ENCODE measurements at regions not wholly inside any gene's neighbourhood (a gene's known extent, or its start where the extent isn't known, plus 50 kb on each side); places are given as distances from the start of the nearest gene placed in this dataset.
A peak's percentile ranks its signal among the peaks of the same experiment; 100 is the strongest.

DNA sequence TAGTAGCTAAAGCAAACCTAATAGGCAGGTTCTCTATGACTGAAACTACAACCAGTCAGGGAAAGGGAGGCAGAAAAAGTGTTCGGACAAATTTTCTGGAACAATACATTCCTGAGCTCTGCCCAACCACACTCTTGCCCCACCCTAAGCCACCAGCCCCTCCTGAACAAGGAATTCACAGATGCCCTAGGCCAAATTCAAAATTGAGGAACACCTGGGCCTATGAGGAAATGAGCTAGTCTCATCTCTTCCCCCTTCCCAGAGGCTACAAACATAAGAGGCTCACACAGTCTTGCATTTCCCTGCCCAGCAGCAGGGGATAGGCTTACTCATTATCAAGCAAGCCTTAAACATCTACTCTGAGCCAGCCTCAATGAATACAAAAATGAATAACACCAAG is 284.7 kb downstream of the ZNF674 start:
- H3K27me3 Mint-ChIP-seq = no peaks in the 10 kb centered on the region
- no peak for ATAC-seq
- no peaks in the 10 kb centered on the region for H3K36me3 Mint-ChIP-seq (ENCODE audit: low read depth)

GRCh38 chrX:46258356-46258755 is 286.9 kb downstream of the ZNF674 start:
- Mint-ChIP-seq H3K27ac (no peak overlapping the region), H3K27me3 (no peaks in the 10 kb centered on the region), H3K4me1 (no peaks in the 10 kb centered on the region), H3K4me3 (no peak overlapping the region), H3K36me3 (ENCODE audit: low read depth) (no peaks in the 10 kb centered on the region)
- no peaks in the 10 kb centered on the region for H3K9me3 ChIP-seq (ENCODE audit: control insufficient read depth, low read length, poor library complexity, severe bottlenecking)
- ATAC-seq (no peak), DNase-seq (no peak)

More for the DNA sequence above, 284.7 kb downstream of the ZNF674 start:
- H3K9me3 ChIP-seq (ENCODE audit: control insufficient read depth, low read length, poor library complexity, severe bottlenecking) = no peaks in the 10 kb centered on the region
- Mint-ChIP-seq H3K4me1 (no peaks in the 10 kb centered on the region), H3K27ac (no peak overlapping the region), H3K4me3 (no peak overlapping the region)
- DNase-seq = no peak

- Mint-ChIP-seq H3K27ac (no peak overlapping the region), H3K36me3 (ENCODE audit: low read depth) (no peaks in the 10 kb centered on the region), H3K4me3 (no peak overlapping the region), H3K27me3 (no peaks in the 10 kb centered on the region), H3K4me1 (no peaks in the 10 kb centered on the region)
- H3K9me3 ChIP-seq (ENCODE audit: control insufficient read depth, low read length, poor library complexity, severe bottlenecking) = no peaks in the 10 kb centered on the region
- no peak for ATAC-seq
- DNase-seq = peak in 1 of 3 donors; percentile 6
Observed at GRCh38 chrX:46257451-46257879, 287.8 kb downstream of the ZNF674 start.

GRCh38 chrX:46256875-46257274 is 288.3 kb downstream of the ZNF674 start:
- ATAC-seq (no peak), DNase-seq (no peak)
- no peaks in the 10 kb centered on the region for H3K9me3 ChIP-seq (ENCODE audit: control insufficient read depth, low read length, poor library complexity, severe bottlenecking)
- no peak overlapping the region for H3K27ac Mint-ChIP-seq
- H3K27me3 Mint-ChIP-seq = no peaks in the 10 kb centered on the region
- H3K36me3 Mint-ChIP-seq (ENCODE audit: low read depth) = no peaks in the 10 kb centered on the region
- H3K4me3 Mint-ChIP-seq = no peak overlapping the region
- H3K4me1 Mint-ChIP-seq = no peaks in the 10 kb centered on the region

GRCh38 chrX:46255046-46255445 is 290.2 kb downstream of the ZNF674 start:
- ATAC-seq = no peak
- H3K9me3 ChIP-seq (ENCODE audit: control insufficient read depth, low read length, poor library complexity, severe bottlenecking) = no peaks in the 10 kb centered on the region
- no peak overlapping the region for H3K27ac Mint-ChIP-seq
- H3K4me1 Mint-ChIP-seq = no peaks in the 10 kb centered on the region
- no peak for DNase-seq
- H3K27me3 Mint-ChIP-seq = no peaks in the 10 kb centered on the region
- H3K36me3 Mint-ChIP-seq (ENCODE audit: low read depth) = no peaks in the 10 kb centered on the region
- H3K4me3 Mint-ChIP-seq = no peak overlapping the region

GRCh38 chrX:46254641-46255040 is 290.6 kb downstream of the ZNF674 start:
- no peaks in the 10 kb centered on the region for H3K9me3 ChIP-seq (ENCODE audit: control insufficient read depth, low read length, poor library complexity, severe bottlenecking)
- no peak overlapping the region for H3K27ac Mint-ChIP-seq
- no peak for ATAC-seq

GRCh38 chrX:46251755-46252154 is 293.5 kb downstream of the ZNF674 start:
- Mint-ChIP-seq H3K27me3 (no peaks in the 10 kb centered on the region), H3K4me1 (no peaks in the 10 kb centered on the region), H3K27ac (no peak overlapping the region), H3K4me3 (no peak overlapping the region), H3K36me3 (ENCODE audit: low read depth) (no peaks in the 10 kb centered on the region)
- no peaks in the 10 kb centered on the region for H3K9me3 ChIP-seq (ENCODE audit: control insufficient read depth, low read length, poor library complexity, severe bottlenecking)
- no peak for ATAC-seq
- DNase-seq = no peak

More at GRCh38 chrX:46254641-46255040, 290.6 kb downstream of the ZNF674 start:
- H3K36me3 Mint-ChIP-seq (ENCODE audit: low read depth) = no peaks in the 10 kb centered on the region
- H3K4me1 Mint-ChIP-seq = no peaks in the 10 kb centered on the region
- H3K4me3 Mint-ChIP-seq = no peak overlapping the region
- DNase-seq = no peak
- H3K27me3 Mint-ChIP-seq = no peaks in the 10 kb centered on the region

- H3K4me1 Mint-ChIP-seq = no peaks in the 10 kb centered on the region
- no peaks in the 10 kb centered on the region for H3K36me3 Mint-ChIP-seq (ENCODE audit: low read depth)
- no peaks in the 10 kb centered on the region for H3K27me3 Mint-ChIP-seq
- ATAC-seq = no peak
- DNase-seq = no peak
- H3K4me3 Mint-ChIP-seq = no peak overlapping the region
- H3K9me3 ChIP-seq (ENCODE audit: control insufficient read depth, low read length, poor library complexity, severe bottlenecking) = no peaks in the 10 kb centered on the region
- H3K27ac Mint-ChIP-seq = no peak overlapping the region
Observed at GRCh38 chrX:46250151-46250550, 295.1 kb downstream of the ZNF674 start.

- no peaks in the 10 kb centered on the region for H3K36me3 Mint-ChIP-seq (ENCODE audit: low read depth)
Observed at GRCh38 chrX:46247456-46247855, 297.8 kb downstream of the ZNF674 start.

DNA sequence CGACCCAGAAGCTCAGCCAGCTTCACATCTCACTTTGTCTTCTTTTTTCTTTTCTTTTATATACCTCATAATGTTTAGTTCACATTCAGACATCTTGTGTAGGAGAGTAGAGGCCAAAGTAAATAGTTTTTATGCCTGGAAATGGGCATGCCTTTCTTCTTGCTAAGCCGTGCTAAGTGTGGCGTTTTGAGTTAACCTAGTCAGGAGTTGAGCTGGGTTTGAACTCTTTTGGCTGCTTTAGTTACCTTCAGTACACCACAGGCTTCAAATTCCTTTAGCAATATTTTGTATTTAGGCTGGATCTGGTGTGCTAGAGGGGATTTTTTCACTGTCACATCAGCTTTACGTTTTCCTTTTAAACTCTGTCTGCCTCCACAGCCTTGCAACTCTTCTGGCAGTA is 300.8 kb downstream of the ZNF674 start:
- Mint-ChIP-seq H3K27ac (no peak overlapping the region), H3K4me1 (no peaks in the 10 kb centered on the region), H3K4me3 (no peak overlapping the region), H3K27me3 (no peaks in the 10 kb centered on the region), H3K36me3 (ENCODE audit: low read depth) (no peaks in the 10 kb centered on the region)
- DNase-seq (no peak), ATAC-seq (no peak)
- H3K9me3 ChIP-seq (ENCODE audit: control insufficient read depth, low read length, poor library complexity, severe bottlenecking) = no peaks in the 10 kb centered on the region

More at GRCh38 chrX:46247456-46247855, 297.8 kb downstream of the ZNF674 start:
- H3K9me3 ChIP-seq (ENCODE audit: control insufficient read depth, low read length, poor library complexity, severe bottlenecking) = no peaks in the 10 kb centered on the region
- ATAC-seq (no peak), DNase-seq (no peak)
- Mint-ChIP-seq H3K27me3 (no peaks in the 10 kb centered on the region), H3K27ac (no peak overlapping the region), H3K4me1 (no peaks in the 10 kb centered on the region), H3K4me3 (no peak overlapping the region)

GRCh38 chrX:46236411-46236810 is 308.8 kb downstream of the ZNF674 start:
- Mint-ChIP-seq H3K27me3 (no peaks in the 10 kb centered on the region), H3K27ac (no peak overlapping the region), H3K36me3 (ENCODE audit: low read depth) (no peaks in the 10 kb centered on the region), H3K4me3 (no peak overlapping the region), H3K4me1 (no peaks in the 10 kb centered on the region)
- no peak for DNase-seq
- ATAC-seq = no peak
- no peaks in the 10 kb centered on the region for H3K9me3 ChIP-seq (ENCODE audit: control insufficient read depth, low read length, poor library complexity, severe bottlenecking)

GRCh38 chrX:46235778-46236177 is 309.4 kb downstream of the ZNF674 start:
- DNase-seq (no peak), ATAC-seq (no peak)
- Mint-ChIP-seq H3K36me3 (ENCODE audit: low read depth) (no peaks in the 10 kb centered on the region), H3K27ac (no peak overlapping the region), H3K27me3 (no peaks in the 10 kb centered on the region), H3K4me3 (no peak overlapping the region), H3K4me1 (no peaks in the 10 kb centered on the region)
- H3K9me3 ChIP-seq (ENCODE audit: control insufficient read depth, low read length, poor library complexity, severe bottlenecking) = no peaks in the 10 kb centered on the region

DNA sequence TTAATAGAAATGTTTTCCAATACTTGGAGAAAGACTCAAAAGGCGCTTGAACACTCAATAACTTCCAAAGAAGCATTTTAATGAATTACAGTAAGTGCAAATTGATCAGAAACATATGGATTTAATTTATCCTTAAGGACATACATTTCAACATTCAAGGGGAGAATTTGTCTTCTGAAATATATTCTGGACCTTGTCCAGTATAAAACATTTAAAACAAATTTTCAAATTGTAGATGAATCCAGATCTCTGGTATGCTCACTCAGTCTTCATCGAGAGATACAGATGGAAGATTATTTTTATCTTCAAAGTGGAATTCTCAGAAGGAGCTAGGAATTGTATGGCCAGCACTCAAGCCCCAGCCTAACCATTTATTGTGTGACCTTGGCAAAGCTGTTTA is 310.4 kb downstream of the ZNF674 start:
- no peaks in the 10 kb centered on the region for H3K9me3 ChIP-seq (ENCODE audit: control insufficient read depth, low read length, poor library complexity, severe bottlenecking)
- Mint-ChIP-seq H3K27ac (no peak overlapping the region), H3K36me3 (ENCODE audit: low read depth) (no peaks in the 10 kb centered on the region), H3K27me3 (no peaks in the 10 kb centered on the region), H3K4me3 (no peak overlapping the region), H3K4me1 (no peaks in the 10 kb centered on the region)
- ATAC-seq (no peak), DNase-seq (no peak)

DNA sequence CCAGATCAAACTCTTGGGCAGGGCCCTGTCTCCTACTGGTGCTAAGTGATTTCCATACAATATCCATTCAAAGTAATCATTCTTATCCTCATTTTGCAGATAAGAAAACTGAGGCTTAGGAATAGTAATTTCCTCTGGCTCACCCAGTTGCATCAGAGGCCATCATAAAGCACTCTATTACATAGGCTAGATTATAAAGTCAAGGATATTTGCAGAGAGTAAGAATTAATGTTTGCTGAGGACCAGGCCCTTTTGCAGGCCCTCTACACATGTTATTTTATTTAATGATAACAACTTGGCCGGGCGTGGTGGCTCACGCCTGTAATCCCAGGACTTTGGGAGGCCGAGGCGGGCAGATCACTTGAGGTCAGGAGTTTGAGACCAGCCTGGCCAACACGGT is 316.8 kb downstream of the ZNF674 start:
- H3K9me3 ChIP-seq (ENCODE audit: control insufficient read depth, low read length, poor library complexity, severe bottlenecking) = no peaks in the 10 kb centered on the region
- H3K27me3 Mint-ChIP-seq = no peaks in the 10 kb centered on the region
- ATAC-seq (no peak), DNase-seq (no peak)
- no peak overlapping the region for H3K27ac Mint-ChIP-seq
- H3K4me3 Mint-ChIP-seq = no peak overlapping the region
- no peaks in the 10 kb centered on the region for H3K4me1 Mint-ChIP-seq
- H3K36me3 Mint-ChIP-seq (ENCODE audit: low read depth) = no peaks in the 10 kb centered on the region

DNA sequence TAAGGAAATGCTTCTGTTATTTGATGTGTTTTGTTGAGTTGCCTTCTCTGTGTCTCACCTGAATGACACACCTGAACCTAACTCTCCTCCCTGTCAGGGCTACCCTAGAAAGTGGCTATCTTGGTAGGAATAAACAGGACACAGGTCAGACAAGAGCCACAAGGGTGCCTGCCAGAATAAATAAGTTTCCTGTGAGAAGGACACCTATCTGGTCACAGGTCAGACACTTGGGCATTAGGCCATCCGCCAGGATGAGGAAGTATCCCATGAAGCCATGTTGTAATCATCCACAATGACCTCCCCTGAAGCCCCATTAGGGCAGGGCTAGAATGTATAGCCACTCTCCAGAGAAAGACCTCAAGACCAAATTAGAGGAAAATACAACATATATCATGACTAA is 318.8 kb downstream of the ZNF674 start:
- no peaks in the 10 kb centered on the region for H3K4me1 Mint-ChIP-seq
- H3K4me3 Mint-ChIP-seq = no peak overlapping the region
- no peak overlapping the region for H3K27ac Mint-ChIP-seq
- no peaks in the 10 kb centered on the region for H3K27me3 Mint-ChIP-seq
- no peaks in the 10 kb centered on the region for H3K9me3 ChIP-seq (ENCODE audit: control insufficient read depth, low read length, poor library complexity, severe bottlenecking)
- DNase-seq (no peak), ATAC-seq (no peak)
- no peaks in the 10 kb centered on the region for H3K36me3 Mint-ChIP-seq (ENCODE audit: low read depth)

Measured in T-helper 17 cell (primary cell).